GM12878 (cell line): ENCODE measurements at regions not wholly inside any gene's neighbourhood (a gene's known extent, or its start where the extent isn't known, plus 50 kb on each side); places are given as distances from the start of the nearest gene placed in this dataset.

ENCODE experiments used
- ATAC-seq: fragments of 200-7000 bp; cut with Tn5 transposase; 3 replicates; pipeline ENCODE4 v1.9.1; 2020; ENCODE audit warnings: mild to moderate bottlenecking, moderate library complexity
- BruUV-seq: library from RNA; stranded (reverse); fragments of 400-500 nt; replicated peaks from 2 replicates; lab custom pipeline; 2021; lab: Mats Ljungman, UMichigan
- CTCF ChIA-PET: fragments of 300-600 bp; sonication (Branson Sonifier 250); formaldehyde crosslinking; extraction: SDS; loops from one replicate; lab custom pipeline; 2021; ENCODE audit warnings: inconsistent platforms; lab: Yijun Ruan, JAX
- POLR2A ChIA-PET: fragments of 350-600 bp; formaldehyde crosslinking; extraction: SDS; loops from one replicate; lab custom pipeline; 2021; ENCODE audit warnings: inconsistent platforms; lab: Charles Lee
- RAD21 ChIA-PET: fragments of 300-600 bp; sonication (Branson Sonifier 250); formaldehyde crosslinking; loops from one replicate; lab custom pipeline; 2023; ENCODE audit warnings: antibody characterized with exemption; ENCODE audit not compliant: unreplicated experiment; lab: Charles Lee
- SMC1A ChIA-PET: fragments of 300-600 bp; sonication (Branson Sonifier 250); formaldehyde crosslinking; loops from one replicate; lab custom pipeline; 2023; ENCODE audit not compliant: unreplicated experiment, uncharacterized antibody; lab: Charles Lee
- DNase-seq: peaks from one replicate; pipeline ENCODE4 v3.0.0-alpha.2; 2011; ENCODE audit warnings: low read depth, low spot score
- FAIRE-seq: peaks from 3 replicates; lab custom pipeline; 2011; peaks lifted over from hg19 to GRCh38; lab: Jason Lieb, UNC
- H2AFZ ChIP-seq: 2 replicates; pipeline ENCODE4 v1.6.0; 2011; ENCODE audit warnings: low read depth, low read length, control low read depth; ENCODE audit not compliant: control insufficient read depth
- H3K27ac ChIP-seq: 2 replicates; pipeline ENCODE4 v1.5.1; 2011; ENCODE audit warnings: control low read depth; ENCODE audit not compliant: control insufficient read depth, insufficient read depth
- H3K27me3 ChIP-seq, 2 experiments: replicated peaks in 1 of 2; 2 replicates each; pipeline versions ENCODE4 v1.6.0 to v1.6.1; 2011; ENCODE audit warnings: low read length in 1 of 2; ENCODE audit not compliant: control insufficient read depth in 2 of 2, insufficient read depth in 2 of 2
- H3K36me3 ChIP-seq, 2 experiments: 2 replicates each; pipeline ENCODE4 v1.5.1; 2011; ENCODE audit warnings: low read length in 1 of 2; ENCODE audit not compliant: control insufficient read depth in 2 of 2, insufficient read depth in 2 of 2
- H3K4me1 ChIP-seq: 2 replicates; pipeline ENCODE4 v1.6.1; 2011; ENCODE audit warnings: mild to moderate bottlenecking, low read length, moderate library complexity, mixed read lengths; ENCODE audit not compliant: control insufficient read depth, insufficient read depth
- H3K4me2 ChIP-seq: 2 replicates; pipeline ENCODE4 v1.6.0; 2011; ENCODE audit warnings: control low read depth; ENCODE audit not compliant: control insufficient read depth, insufficient read depth
- H3K4me3 ChIP-seq: fragments of 200-600 bp; sonication (generic); 2 replicates; pipeline ENCODE4 v1.5.1; 2016
- H3K79me2 ChIP-seq: 2 replicates; pipeline ENCODE4 v1.6.0; 2011; ENCODE audit warnings: low read length; ENCODE audit not compliant: control insufficient read depth, insufficient read depth
- H3K9ac ChIP-seq: 2 replicates; pipeline ENCODE4 v1.8.0; 2011; ENCODE audit warnings: low read length, control low read depth, mixed read lengths; ENCODE audit not compliant: control insufficient read depth, insufficient read depth
- H3K9me3 ChIP-seq: replicated peaks from 3 replicates; pipeline ENCODE4 v1.5.1; 2011; ENCODE audit warnings: mild to moderate bottlenecking, low read length; ENCODE audit not compliant: control insufficient read depth, insufficient read depth
- H4K20me1 ChIP-seq: 2 replicates; pipeline ENCODE4 v1.6.0; 2011; ENCODE audit not compliant: control insufficient read depth, insufficient read depth
- E2F4 ChIP-seq: IDR thresholded peaks from 2 replicates; pipeline ENCODE4 v1.6.1; 2012; ENCODE audit warnings: low read depth, low read length, improper control_type of control experiment
- ESRRA ChIP-seq: IDR thresholded peaks from 2 replicates; pipeline ENCODE4 v1.6.1; 2012; ENCODE audit warnings: mild to moderate bottlenecking, low read length, improper control_type of control experiment
- JUND ChIP-seq: IDR thresholded peaks from 2 replicates; pipeline ENCODE4 v1.6.1; 2012; ENCODE audit warnings: low read depth, mild to moderate bottlenecking, low read length, improper control_type of control experiment, moderate library complexity
- MTA2 ChIP-seq: fragments of 450-650 bp; IDR thresholded peaks from 2 replicates; pipeline ENCODE4 v1.6.1; 2016; ENCODE audit warnings: low read depth, mild to moderate bottlenecking, moderate library complexity
- POU2F2 ChIP-seq: IDR thresholded peaks from 3 replicates; pipeline ENCODE4 v1.6.1; 2011; ENCODE audit warnings: low read depth, mild to moderate bottlenecking, low read length, borderline replicate concordance
- RAD21 ChIP-seq: IDR thresholded peaks from 2 replicates; pipeline ENCODE4 v1.6.1; 2011; ENCODE audit warnings: mild to moderate bottlenecking, low read depth, low read length, moderate library complexity; ENCODE audit not compliant: insufficient read depth
- RELA ChIP-seq: fragments of 450-650 bp; IDR thresholded peaks from 2 replicates; pipeline ENCODE4 v1.8.0; 2014; ENCODE audit warnings: borderline replicate concordance; ENCODE audit not compliant: partially characterized antibody
- RELB ChIP-seq: fragments of 450-650 bp; IDR thresholded peaks from 2 replicates; pipeline ENCODE4 v1.6.1; 2017; ENCODE audit warnings: low read depth, mild to moderate bottlenecking, moderate library complexity
- RUNX3 ChIP-seq: IDR thresholded peaks from 2 replicates; pipeline ENCODE4 v1.6.1; 2012; ENCODE audit warnings: low read length, inconsistent platforms
- SIN3A ChIP-seq: IDR thresholded peaks from 2 replicates; pipeline ENCODE4 v1.6.1; 2012; ENCODE audit warnings: low read depth, low read length, improper control_type of control experiment
- SIX5 ChIP-seq: IDR thresholded peaks from 2 replicates; pipeline ENCODE4 v1.6.1; 2011; ENCODE audit warnings: mild to moderate bottlenecking, low read depth, low read length, moderate library complexity; ENCODE audit not compliant: severe bottlenecking
- SMAD1 ChIP-seq: fragments of 450-650 bp; IDR thresholded peaks from 2 replicates; pipeline ENCODE4 v1.6.1; 2018; ENCODE audit warnings: mild to moderate bottlenecking, low read depth; ENCODE audit not compliant: partially characterized antibody
- SP1 ChIP-seq: IDR thresholded peaks from one replicate; pipeline ENCODE4 v1.6.1; 2011; ENCODE audit warnings: low read depth, low read length
- SREBF1 ChIP-seq: IDR thresholded peaks from 2 replicates; pipeline ENCODE4 v1.6.1; 2012; ENCODE audit warnings: mild to moderate bottlenecking, low read length
- USF2 ChIP-seq: IDR thresholded peaks from 2 replicates; pipeline ENCODE4 v1.6.1; 2011; ENCODE audit warnings: low read depth, low read length, improper control_type of control experiment, borderline replicate concordance
- WRNIP1 ChIP-seq: IDR thresholded peaks from 2 replicates; pipeline ENCODE4 v1.6.1; 2011; ENCODE audit warnings: low read depth, low read length, improper control_type of control experiment, borderline replicate concordance
- in situ Hi-C: fragments of 300-500 bp; cut with MboI; formaldehyde crosslinking; loops from 9 replicates; pipeline ENCODE4 v1.14.3; 2018; ENCODE audit warnings: mixed read lengths
- intact Hi-C: fragments of 100-400 bp; cut with micrococcal nuclease; formaldehyde crosslinking; loops from one replicate; pipeline ENCODE4 v1.14.2; 2022; ENCODE audit not compliant: unreplicated experiment
- TF ChIP-seq, protein P1 (sequence below): fragments of 450-650 bp; IDR thresholded peaks from 2 replicates; pipeline ENCODE4 v1.6.1; 2018; ENCODE audit warnings: mild to moderate bottlenecking, low read depth, moderate library complexity; ENCODE audit not compliant: partially characterized antibody
- TF ChIP-seq, protein P2 (sequence below): IDR thresholded peaks from 2 replicates; pipeline ENCODE4 v1.6.1; 2012; ENCODE audit warnings: low read depth, low read length, improper control_type of control experiment

GRCh38 chr3:18623220-18623619, 198.1 kb upstream of the SATB1 start (continued):
- TF ChIP-seq, protein P1, sequence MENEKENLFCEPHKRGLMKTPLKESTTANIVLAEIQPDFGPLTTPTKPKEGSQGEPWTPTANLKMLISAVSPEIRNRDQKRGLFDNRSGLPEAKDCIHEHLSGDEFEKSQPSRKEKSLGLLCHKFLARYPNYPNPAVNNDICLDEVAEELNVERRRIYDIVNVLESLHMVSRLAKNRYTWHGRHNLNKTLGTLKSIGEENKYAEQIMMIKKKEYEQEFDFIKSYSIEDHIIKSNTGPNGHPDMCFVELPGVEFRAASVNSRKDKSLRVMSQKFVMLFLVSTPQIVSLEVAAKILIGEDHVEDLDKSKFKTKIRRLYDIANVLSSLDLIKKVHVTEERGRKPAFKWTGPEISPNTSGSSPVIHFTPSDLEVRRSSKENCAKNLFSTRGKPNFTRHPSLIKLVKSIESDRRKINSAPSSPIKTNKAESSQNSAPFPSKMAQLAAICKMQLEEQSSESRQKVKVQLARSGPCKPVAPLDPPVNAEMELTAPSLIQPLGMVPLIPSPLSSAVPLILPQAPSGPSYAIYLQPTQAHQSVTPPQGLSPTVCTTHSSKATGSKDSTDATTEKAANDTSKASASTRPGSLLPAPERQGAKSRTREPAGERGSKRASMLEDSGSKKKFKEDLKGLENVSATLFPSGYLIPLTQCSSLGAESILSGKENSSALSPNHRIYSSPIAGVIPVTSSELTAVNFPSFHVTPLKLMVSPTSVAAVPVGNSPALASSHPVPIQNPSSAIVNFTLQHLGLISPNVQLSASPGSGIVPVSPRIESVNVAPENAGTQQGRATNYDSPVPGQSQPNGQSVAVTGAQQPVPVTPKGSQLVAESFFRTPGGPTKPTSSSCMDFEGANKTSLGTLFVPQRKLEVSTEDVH = no peak
- no peak for TF ChIP-seq SIX5
- no peak for TF ChIP-seq RELA
- no peak for TF ChIP-seq WRNIP1
- TF ChIP-seq MTA2 = no peak
- no peak for TF ChIP-seq USF2
- TF ChIP-seq RUNX3 = no peak

GRCh38 chr3:18618723-18619122, 193.6 kb upstream of the SATB1 start:
- in situ Hi-C loops = no loop called here
- no peaks in the 10 kb centered on the region for H3K27me3 ChIP-seq
- SMC1A ChIA-PET = no interaction called here
- RAD21 ChIA-PET = no interaction called here
- H3K4me1 ChIP-seq = no peaks in the 10 kb centered on the region
- H3K36me3 ChIP-seq = no peaks in the 10 kb centered on the region
- no peak overlapping the region for H3K9ac ChIP-seq
- ATAC-seq (no peak), FAIRE-seq (no peak), DNase-seq (no peak)
- no peak overlapping the region for H3K4me2 ChIP-seq
- H3K79me2 ChIP-seq = no peaks in the 10 kb centered on the region
- POLR2A ChIA-PET = no interaction called here
- no peak for TF ChIP-seq SIN3A
- TF ChIP-seq SIX5 = no peak
- no peak for TF ChIP-seq SMAD1
- TF ChIP-seq JUND = no peak
- TF ChIP-seq POU2F2 = no peak
- no peak for TF ChIP-seq SP1
- no peak for TF ChIP-seq E2F4
- no peak for TF ChIP-seq RAD21
- TF ChIP-seq SREBF1 = no peak
- no peak for TF ChIP-seq RELB
- TF ChIP-seq ESRRA = no peak
- TF ChIP-seq, protein P2, sequence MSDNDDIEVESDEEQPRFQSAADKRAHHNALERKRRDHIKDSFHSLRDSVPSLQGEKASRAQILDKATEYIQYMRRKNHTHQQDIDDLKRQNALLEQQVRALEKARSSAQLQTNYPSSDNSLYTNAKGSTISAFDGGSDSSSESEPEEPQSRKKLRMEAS = no peak
- CTCF ChIA-PET = no interaction called here
- no peaks in the 10 kb centered on the region for H4K20me1 ChIP-seq
- H3K4me3 ChIP-seq = no peak overlapping the region
- H3K27ac ChIP-seq = no peak overlapping the region
- no peaks in the 10 kb centered on the region for H3K9me3 ChIP-seq
- no peak overlapping the region for H2AFZ ChIP-seq
- no TSS peak for BruUV-seq
- intact Hi-C loops = no loop called here
